HTR-8/SVneo (cell line): ENCODE measurements at regions not wholly inside any gene's neighbourhood (a gene's known extent, or its start where the extent isn't known, plus 50 kb on each side); places are given as distances from the start of the nearest gene placed in this dataset.

Source experiments
- DNase-seq: peaks from one replicate; pipeline ENCODE4 v3.0.0; 2011; ENCODE audit warnings: low spot score, mixed read lengths; ENCODE audit not compliant: insufficient read length
- FAIRE-seq: peaks from 2 replicates; lab custom pipeline; 2011; peaks lifted over from hg19 to GRCh38; lab: Jason Lieb, UNC

GRCh38 chr3:164196477-164196876 is 881.8 kb downstream of the SI start:
- FAIRE-seq = no peak
- no peak for DNase-seq

DNA sequence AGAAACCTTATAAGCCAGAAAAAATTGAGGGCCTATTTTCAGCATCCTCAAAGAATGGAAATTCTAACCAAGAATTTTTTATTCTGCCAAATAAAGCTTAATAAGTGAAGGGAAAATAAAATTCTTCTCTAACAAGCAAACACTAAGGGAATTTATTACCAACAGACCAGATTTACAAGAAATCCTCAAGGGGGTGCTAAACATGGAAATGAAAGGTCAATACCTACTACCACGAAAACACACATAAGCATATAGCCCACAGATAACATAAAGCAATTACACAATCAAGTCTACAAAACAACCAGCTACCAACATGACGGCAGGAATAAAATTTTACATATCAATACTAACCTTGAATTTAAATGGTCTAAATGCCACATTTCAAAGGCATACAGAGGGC is 883.5 kb downstream of the SI start:
- DNase-seq (no peak), FAIRE-seq (no peak)

- no peak for DNase-seq
- no peak for FAIRE-seq
Observed at GRCh38 chr3:164192974-164193373, 885.3 kb downstream of the SI start.

GRCh38 chr3:164190566-164190965 is 887.7 kb downstream of the SI start:
- FAIRE-seq (no peak), DNase-seq (no peak)

- DNase-seq (no peak), FAIRE-seq (no peak)
Observed at GRCh38 chr3:164186095-164186494, 892.2 kb downstream of the SI start.

GRCh38 chr3:164179110-164179774 is 899.1 kb downstream of the SI start:
- FAIRE-seq (no peak), DNase-seq (no peak)

- FAIRE-seq (no peak), DNase-seq (no peak)
Observed at GRCh38 chr3:164174059-164174458, 904.2 kb downstream of the SI start.

DNA sequence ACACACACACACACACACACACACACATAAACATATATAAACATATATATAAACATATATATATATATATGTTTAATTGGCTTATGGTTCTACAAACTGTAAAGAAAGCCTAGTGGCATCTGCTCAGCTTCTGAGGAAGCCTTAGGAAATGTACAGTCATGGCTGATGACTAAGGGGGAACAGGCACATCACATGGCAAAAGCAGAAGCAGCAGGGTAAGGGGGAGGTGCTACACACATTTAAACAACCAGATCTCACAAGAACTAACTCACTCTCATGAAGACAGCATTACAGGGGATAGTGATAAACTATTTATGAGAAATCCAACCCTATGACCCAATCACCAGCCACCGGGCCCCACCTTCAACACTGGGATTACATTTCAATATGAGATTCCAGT is 922.9 kb downstream of the SI start:
- FAIRE-seq (no peak), DNase-seq (no peak)

DNA sequence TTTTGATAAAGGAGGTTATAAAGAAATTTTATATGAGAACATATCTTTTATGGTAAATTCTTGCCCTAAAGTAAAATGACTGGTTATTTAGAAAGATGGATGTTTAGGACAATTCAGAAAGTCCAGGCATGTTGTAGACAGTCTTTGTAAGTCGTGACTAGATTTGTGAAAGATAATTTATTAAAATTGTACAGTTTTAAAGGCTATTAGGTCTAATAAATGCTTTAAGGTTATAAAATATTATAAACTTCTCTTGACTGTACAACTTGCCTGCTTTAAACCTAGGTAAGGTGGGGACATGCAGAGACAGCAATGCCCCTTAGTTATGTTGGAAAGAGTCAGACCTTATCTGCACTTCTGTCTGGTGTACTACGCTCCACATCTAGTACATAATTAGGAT is 933.5 kb downstream of the SI start:
- FAIRE-seq (no peak), DNase-seq (no peak)

GRCh38 chr3:164132878-164133277 is 945.4 kb downstream of the SI start:
- DNase-seq = no peak
- FAIRE-seq = no peak

DNA sequence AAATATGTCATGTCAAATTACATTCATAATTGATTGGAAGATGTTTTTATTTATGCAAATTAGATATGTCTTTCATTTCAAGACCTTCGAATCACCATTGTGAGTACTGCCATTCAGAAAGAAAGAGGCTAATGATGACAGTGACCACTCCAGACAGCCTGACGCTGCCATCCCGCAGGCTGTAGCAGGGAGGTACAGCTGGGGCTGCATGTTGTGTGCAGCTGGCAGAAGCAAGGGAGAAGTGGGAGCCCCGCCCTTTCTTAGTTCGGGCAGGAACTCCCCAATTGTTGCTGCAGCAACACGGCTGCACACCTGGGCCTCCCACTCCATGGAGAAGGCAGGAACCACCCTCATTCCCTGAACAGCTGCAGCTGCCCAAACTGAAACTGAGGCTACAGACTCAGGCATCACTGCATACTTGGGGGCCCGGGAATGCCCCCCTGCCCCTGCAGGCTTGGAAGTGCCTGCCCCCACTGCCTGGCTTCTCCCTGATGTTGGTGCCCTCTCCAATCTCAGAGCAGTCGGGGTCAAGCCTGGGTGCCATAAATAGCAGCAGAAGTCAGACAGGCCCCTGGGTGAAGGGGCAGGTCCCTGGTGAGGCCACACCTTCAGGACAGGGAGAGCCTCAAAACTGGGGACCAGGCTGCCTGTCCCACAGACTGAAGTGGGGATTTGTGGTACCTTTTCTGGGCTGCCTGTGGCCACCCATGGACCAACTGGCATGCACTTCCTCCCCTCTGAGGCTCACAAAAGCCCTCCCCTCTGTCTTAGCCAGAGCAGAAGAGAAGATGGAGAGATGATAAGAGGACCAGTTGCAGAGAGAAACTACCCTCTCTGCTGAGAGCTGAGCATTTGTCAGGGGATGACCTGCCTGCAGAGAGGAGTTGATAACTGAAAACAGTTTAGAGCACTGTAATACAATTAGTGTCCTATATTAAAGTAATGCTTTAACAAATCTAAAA is 964.6 kb downstream of the SI start:
- FAIRE-seq = no peak
- DNase-seq = no peak

DNA sequence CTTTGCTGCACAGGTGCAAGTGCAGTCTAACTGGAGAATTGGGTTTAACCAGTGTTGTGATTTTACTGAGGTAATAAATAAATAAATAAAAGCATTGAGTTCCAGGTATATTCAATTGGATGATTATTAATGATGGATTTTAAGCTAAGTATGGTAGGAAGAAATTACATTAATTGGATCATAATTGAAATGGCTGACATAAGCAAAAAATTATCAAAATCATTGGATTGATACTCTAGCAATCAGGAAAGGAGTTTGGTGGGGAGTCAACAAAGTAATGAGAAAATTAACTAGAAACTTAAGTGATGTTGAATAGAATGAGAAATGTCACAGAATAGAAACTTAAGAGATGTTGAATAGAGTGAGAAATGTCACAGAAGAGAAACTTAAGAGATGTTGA is 981.9 kb downstream of the SI start:
- FAIRE-seq = no peak

DNA sequence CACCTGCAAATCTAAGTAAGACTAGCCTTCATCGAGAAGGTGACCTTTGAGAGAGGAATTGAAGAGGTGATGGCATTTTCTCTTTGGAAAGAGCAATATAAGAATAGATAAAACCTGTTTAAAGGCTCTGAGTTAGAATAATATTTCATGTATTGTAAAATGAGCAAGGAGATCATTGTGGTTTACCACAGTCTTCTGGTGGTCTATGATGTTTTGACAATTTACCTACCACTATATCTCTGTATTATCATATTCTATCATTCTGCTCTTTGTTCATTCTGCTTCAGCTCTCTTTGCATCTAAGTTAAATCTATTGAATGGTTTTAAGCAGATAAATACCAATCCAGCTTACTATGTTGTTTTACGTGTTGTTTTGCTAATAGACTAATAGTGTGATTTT is 982.3 kb downstream of the SI start:
- DNase-seq (no peak), FAIRE-seq (no peak)

More for the DNA sequence above, 981.9 kb downstream of the SI start:
- DNase-seq = no peak

GRCh38 chr3:164095279-164095678 is 983.0 kb downstream of the SI start:
- DNase-seq = no peak
- no peak for FAIRE-seq

DNA sequence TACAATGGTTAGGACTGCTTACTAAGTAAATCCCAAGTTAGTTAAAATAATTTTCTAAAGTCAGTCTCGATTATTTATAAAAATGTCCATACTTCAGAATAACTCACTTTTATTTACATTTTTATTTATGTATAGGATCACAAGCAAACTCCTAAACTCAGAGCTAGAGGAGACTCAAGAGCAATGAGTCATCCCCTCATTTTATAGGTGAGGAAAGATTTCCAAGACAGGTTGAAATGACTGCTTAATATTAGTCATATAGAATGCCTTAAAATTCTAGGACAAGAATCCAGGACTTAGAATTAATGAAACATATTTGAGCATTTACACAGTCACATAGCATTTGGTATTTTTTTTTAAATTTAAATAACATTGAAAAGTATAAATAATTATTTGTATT is 983.8 kb downstream of the SI start:
- FAIRE-seq = no peak
- DNase-seq = no peak

DNA sequence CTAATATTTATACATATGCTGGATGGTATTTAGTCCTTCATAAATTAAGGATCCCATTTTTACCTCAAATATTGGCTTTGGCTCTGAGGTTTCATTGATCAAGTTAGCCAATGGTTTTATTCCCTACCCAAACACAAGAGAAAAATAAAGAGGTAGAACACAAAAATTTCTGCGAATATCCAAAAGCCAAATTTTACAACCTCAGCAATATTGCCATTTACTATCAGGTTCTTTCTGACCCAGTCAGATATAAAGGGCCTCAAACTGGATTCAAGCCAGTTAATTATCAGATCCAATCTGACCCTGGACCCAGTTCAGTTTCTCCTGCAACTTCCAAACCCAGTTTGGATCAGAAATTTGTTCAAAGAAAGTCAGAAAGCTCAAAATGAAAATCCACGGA is 998.1 kb downstream of the SI start:
- no peak for FAIRE-seq
- DNase-seq = no peak

DNA sequence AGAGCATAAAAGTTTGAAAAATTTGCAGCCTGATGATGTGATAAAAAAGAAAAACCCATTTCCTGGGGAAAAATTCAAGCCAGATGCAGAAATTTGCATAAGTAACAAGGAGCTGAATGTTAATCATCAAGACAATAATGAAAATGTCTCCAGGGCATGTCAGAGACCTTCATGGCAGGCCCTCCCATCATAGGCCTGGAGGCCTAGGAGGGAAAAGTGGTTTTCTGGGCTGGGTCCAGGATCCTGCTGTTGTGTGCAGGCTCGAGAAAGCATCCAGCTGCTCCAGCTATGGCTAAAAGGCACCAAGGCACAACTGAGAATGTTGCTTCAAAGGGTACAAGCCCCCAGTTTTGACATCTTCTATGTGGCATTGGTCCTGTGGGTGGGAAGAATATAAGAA is 1014.0 kb downstream of the SI start:
- no peak for FAIRE-seq
- no peak for DNase-seq

DNA sequence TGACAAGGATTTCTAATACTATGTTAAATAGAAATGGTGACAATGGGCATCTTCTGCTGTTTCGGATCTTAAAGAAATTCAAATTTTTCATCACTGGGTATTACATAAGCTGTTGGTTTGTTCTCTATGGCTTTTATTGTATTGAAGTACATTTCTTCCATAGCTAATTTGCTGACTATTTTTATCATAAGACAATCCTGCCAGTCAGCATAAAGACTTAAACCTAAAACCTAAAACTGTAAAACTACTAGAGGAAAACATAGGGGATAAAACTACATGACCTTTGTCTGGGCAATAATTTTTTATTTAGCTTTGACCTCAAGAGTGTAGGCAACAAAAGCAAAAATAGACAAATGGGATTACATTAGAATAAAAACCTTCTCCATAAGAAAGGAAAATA is 1017.4 kb downstream of the SI start:
- FAIRE-seq (no peak), DNase-seq (no peak)

DNA sequence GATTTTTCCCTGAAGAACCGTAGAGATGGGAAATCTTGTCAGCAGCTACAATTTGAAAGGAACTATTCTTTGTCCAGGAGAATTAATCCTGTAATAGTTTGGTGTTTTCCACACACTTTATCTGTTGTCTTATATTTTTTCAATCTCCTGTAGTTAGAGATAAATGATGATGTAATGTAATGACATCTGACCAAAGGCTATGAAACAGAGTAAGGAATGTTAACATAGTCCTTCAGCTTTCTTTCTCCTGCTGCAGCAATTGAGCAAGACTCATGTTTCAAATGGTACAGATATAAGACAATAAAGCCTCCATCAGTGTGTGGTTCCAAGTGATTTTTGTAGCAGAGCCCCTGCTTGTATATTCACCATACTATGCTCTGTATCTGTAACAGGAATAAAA is 1028.4 kb downstream of the SI start:
- FAIRE-seq (no peak), DNase-seq (no peak)

DNA sequence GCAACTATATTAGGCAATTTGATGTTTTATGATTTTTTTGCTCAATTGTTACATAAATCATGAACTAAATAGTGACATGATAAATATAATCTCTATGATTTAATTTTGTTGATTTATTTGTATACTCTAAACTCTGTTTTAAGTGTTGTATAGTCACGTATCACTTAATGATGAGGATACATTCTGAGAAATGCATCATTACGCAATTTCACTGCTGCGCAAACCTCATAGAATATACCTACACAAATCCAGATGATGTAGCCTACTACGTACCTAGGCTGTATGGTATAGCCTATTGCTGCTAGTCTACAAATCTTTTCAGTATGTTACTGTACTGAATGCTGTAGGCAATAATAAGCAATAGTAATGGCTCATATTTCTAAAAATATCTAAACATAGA is 1029.8 kb downstream of the SI start:
- FAIRE-seq (no peak), DNase-seq (no peak)

- DNase-seq = no peak
- FAIRE-seq = no peak
Observed at GRCh38 chr3:164040991-164041390, 1037.3 kb downstream of the SI start.

GRCh38 chr3:164030194-164030593 is 1048.1 kb downstream of the SI start:
- DNase-seq (no peak), FAIRE-seq (no peak)
